ENCODE measurements at regions not wholly inside any gene's neighbourhood (a gene's known extent, or its start where the extent isn't known, plus 50 kb on each side); places are given as distances from the start of the nearest gene placed in this dataset.

DNA sequence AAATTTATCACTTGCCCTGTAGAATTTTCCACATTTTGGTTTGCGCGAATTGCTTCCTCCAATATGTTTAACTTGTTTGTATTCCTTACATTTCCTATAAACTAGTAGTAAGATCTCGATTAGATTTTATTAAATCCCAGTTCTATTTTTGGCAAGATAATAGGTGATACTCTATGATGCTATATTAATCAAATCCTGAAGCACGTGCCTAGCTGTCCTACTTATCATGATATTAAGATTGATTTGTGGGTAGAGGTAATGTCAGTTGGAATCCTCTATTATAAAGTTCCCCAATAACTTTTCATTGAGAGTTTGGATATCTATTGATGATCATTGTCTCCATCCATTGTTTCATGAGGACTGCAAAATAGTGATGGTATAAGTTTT, 82.8 kb upstream of the RIPOR2 start:
- Histone ChIP-seq H3K27me3 (ENCODE audit: control insufficient read depth in 1 of 2, insufficient read depth in 2 of 2, low read length in 2 of 2) (peaks cover 0 to 3% of the 10 kb centered on the region in 2 experiments; a peak in 1 of 5 replicates), H3K4me2 (ENCODE audit: low read depth, low read length) (no peak overlapping the region), H3K27ac (ENCODE audit: extremely low read length, insufficient read depth, low read length) (no peak overlapping the region), H3K4me1 (ENCODE audit: insufficient read depth, low read length) (no peaks in the 10 kb centered on the region), H3K9ac (ENCODE audit: insufficient read depth, low read depth, low read length) (no peak overlapping the region), H3K4me3 (replicated peaks in 1 of 3; ENCODE audit: insufficient read depth in 1 of 3, low read depth in 2 of 3, low read length in 3 of 3) (no peak overlapping the region), H4K20me1 (ENCODE audit: insufficient read depth, low read length) (no peaks in the 10 kb centered on the region), H3K9me3 (ENCODE audit: low read length) (no peaks in the 10 kb centered on the region), H3K36me3 (replicated peaks in 1 of 2; ENCODE audit: control insufficient read depth in 1 of 2, insufficient read depth in 2 of 2, low read length in 2 of 2) (no peaks in the 10 kb centered on the region), H3K79me2 (ENCODE audit: insufficient read depth, low read length) (no peaks in the 10 kb centered on the region), H2AFZ (ENCODE audit: low read length) (no peak overlapping the region)
- no peak for TF ChIP-seq MEIS1 (CRISPR knock-in tag; IDR thresholded peaks at IDR 0.05; ENCODE audit: borderline replicate concordance)
- TF ChIP-seq, protein P1, sequence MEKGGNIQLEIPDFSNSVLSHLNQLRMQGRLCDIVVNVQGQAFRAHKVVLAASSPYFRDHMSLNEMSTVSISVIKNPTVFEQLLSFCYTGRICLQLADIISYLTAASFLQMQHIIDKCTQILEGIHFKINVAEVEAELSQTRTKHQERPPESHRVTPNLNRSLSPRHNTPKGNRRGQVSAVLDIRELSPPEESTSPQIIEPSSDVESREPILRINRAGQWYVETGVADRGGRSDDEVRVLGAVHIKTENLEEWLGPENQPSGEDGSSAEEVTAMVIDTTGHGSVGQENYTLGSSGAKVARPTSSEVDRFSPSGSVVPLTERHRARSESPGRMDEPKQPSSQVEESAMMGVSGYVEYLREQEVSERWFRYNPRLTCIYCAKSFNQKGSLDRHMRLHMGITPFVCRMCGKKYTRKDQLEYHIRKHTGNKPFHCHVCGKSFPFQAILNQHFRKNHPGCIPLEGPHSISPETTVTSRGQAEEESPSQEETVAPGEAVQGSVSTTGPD (CRISPR knock-in tag; IDR thresholded peaks at IDR 0.05) = no peak
- no peak for TF ChIP-seq CHCHD3 (CRISPR knock-in tag; IDR thresholded peaks at IDR 0.05)
- no peak for TF ChIP-seq EHMT2 (IDR thresholded peaks at IDR 0.05; ENCODE audit: borderline replicate concordance, low read depth, low read length)
- TF ChIP-seq, protein P2, sequence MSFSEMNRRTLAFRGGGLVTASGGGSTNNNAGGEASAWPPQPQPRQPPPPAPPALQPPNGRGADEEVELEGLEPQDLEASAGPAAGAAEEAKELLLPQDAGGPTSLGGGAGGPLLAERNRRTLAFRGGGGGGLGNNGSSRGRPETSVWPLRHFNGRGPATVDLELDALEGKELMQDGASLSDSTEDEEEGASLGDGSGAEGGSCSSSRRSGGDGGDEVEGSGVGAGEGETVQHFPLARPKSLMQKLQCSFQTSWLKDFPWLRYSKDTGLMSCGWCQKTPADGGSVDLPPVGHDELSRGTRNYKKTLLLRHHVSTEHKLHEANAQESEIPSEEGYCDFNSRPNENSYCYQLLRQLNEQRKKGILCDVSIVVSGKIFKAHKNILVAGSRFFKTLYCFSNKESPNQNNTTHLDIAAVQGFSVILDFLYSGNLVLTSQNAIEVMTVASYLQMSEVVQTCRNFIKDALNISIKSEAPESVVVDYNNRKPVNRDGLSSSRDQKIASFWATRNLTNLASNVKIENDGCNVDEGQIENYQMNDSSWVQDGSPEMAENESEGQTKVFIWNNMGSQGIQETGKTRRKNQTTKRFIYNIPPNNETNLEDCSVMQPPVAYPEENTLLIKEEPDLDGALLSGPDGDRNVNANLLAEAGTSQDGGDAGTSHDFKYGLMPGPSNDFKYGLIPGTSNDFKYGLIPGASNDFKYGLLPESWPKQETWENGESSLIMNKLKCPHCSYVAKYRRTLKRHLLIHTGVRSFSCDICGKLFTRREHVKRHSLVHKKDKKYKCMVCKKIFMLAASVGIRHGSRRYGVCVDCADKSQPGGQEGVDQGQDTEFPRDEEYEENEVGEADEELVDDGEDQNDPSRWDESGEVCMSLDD (CRISPR knock-in tag; IDR thresholded peaks at IDR 0.05; ENCODE audit: borderline replicate concordance) = no peak
- TF ChIP-seq FIP1L1 (IDR thresholded peaks at IDR 0.05; ENCODE audit: borderline replicate concordance, insufficient read depth, low read depth, low read length) = no peak
- TF ChIP-seq NR2F1 (CRISPR knock-in tag; IDR thresholded peaks at IDR 0.05) = no peak
- no peak for TF ChIP-seq HOXA5 (CRISPR knock-in tag; IDR thresholded peaks at IDR 0.05)
- TF ChIP-seq NFYB (CRISPR knock-in tag; IDR thresholded peaks at IDR 0.05) = no peak
- no peak for TF ChIP-seq ZNF577 (CRISPR knock-in tag; IDR thresholded peaks at IDR 0.05; ENCODE audit: borderline replicate concordance, low read depth)
- no peak for TF ChIP-seq PAWR (CRISPR knock-in tag; IDR thresholded peaks at IDR 0.05; ENCODE audit: borderline replicate concordance)
- no peak for TF ChIP-seq ZNF207 (IDR thresholded peaks at IDR 0.05; ENCODE audit: borderline replicate concordance)
- TF ChIP-seq HNRNPLL (IDR thresholded peaks at IDR 0.05; ENCODE audit: low read depth, low read length, poor library complexity, severe bottlenecking) = no peak
- 48% methylated on average over 4 of the region's 4 CpGs for WGBS (ENCODE audit: low lambda C conversion rate)
- DNase-seq (ENCODE audit: low spot score) (no peak), FAIRE-seq (no peak), ATAC-seq (no peak)
- ChIA-PET CTCF (ENCODE audit: low intra/inter-chr PET ratio, low total read pairs) (interaction anchor here (1.0 kb wide), 1 partner anchor 162 kb away, joined by 3 read pairs; no protein-coding TSS in a partner anchor), POLR2A (no interaction called here)
- in situ Hi-C loops (cut with HindIII; ENCODE audit: extremely low pct_ligation_motif_present, low pct_unique_long_range_greater_than_20kb) = no loop called here
- BruUV-seq (replicated peaks) = no TSS peak
- intact Hi-C loops (cut with micrococcal nuclease; ENCODE audit: unreplicated experiment) = loop anchor here (1.0 kb wide), 1 partner anchor 437 kb away; no protein-coding TSS in a partner anchor
